Dedifferentiated amniotic fluid mesenchymal stem cell (primary cell): ENCODE measurements at regions not wholly inside any gene's neighbourhood (a gene's known extent, or its start where the extent isn't known, plus 50 kb on each side); places are given as distances from the start of the nearest gene placed in this dataset.
A peak's percentile ranks its signal among the peaks of the same experiment; 100 is the strongest.

Experiments
- DNase-seq: peaks from one replicate; pipeline ENCODE4 v3.0.0-alpha.2; 2016; ENCODE audit errors: extremely low spot score

DNA sequence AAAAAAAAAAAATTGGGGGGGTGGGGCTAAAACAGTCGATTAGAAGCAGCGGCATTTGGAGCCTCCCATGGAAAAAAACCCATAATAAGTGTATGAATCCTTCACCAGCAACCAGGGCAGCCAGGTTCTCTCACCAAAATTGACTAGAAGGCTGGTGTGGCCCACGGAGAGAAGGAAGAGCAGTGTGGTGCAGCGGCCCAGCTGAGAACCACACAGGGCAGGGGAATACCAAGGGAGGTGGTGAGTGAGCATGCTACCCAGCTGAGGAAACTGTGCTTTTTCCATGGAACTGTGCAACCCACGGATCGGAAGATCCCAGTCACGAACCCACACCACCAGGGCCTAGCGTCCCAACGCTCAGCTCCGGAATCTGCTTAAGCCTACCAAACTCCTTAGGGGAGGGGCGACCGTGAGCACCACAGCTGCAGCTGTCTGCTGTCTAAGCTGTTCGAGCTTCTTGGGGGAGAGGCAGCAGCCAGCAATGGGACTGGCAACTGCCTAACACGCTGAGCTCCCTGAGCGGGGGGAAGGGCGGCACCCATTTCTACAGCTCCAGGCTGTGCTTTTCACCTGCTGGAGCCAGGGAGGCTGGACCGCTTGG, 1037.2 kb upstream of the ACVR2A start:
- DNase-seq: no peak

DNA sequence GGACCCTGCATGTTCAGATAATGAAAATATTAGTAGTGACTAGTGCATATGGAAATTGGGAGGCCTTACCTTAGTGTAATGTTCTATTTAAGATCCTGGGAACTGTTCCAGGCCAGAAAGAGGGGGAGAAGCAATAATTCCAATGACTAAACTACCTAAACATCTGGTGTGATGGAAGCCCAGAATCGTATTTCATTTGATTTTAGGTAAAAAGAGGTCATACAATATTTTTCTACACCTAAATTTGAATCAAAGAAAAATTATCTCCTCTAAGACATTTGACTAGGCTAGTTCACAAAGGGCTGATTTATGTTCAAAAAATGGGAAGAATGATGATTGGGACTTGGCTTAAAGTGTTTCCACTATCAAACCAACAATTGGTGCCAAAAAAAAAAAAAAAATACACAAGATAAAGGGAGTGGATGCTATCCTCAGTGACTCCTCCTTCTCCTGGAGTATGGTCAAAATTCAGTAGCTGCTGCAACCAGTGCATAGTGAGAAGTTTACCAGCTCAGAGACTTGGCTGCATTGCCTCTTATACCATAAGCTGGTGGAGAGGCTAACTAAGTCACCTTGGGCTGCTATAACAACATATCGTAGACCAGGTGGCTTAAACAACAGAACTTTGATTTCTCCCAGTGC, 1038.3 kb upstream of the ACVR2A start:
- no peak for DNase-seq

DNA sequence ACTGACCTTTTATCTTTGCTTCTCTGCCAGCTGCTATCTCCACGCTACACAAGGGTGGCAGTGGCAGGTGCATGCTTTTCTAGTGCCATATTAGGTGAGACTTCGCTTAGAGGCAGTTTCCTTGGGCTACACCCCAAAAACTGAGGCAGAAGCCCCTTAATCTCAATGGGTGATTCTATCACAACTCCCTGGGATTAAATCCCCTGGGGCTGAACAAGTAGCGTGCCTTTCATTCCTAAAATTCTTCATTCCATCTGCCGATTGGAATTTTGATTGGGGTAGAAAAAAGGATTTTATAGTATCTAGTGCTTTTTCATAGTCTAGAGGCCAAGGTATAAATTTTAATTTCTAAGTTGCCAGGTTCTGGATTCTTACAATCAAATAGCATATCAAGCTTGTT, 1040.5 kb upstream of the ACVR2A start:
- no peak for DNase-seq

- no peak for DNase-seq
Measured at GRCh38 chr2:146801886-146802285, 1042.9 kb upstream of the ACVR2A start.

GRCh38 chr2:146786396-146786795, 1058.4 kb upstream of the ACVR2A start:
- no peak for DNase-seq

GRCh38 chr2:146785101-146785500, 1059.7 kb upstream of the ACVR2A start:
- no peak for DNase-seq

DNA sequence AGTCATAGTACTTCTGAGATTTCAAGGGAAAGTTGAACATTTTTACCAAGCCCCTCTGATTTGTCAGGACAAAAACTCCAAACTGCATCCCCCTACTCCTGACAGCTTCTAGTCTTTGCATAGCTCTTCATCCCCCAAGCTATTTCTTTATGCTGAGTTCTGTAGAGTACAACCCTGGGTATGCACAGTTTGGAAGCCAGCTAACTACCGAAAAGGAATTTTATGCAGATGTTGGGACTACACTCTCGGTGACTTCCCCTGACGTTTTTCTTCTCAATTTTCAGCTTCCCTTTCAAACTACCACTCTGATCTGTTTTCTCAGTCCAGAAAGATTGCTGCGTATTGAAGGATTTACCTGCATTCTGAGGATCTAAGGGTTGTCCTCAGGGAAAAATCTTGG, 1060.2 kb upstream of the ACVR2A start:
- DNase-seq: no peak

- DNase-seq: no peak
Measured at GRCh38 chr2:146777181-146777580, 1067.6 kb upstream of the ACVR2A start.

DNA sequence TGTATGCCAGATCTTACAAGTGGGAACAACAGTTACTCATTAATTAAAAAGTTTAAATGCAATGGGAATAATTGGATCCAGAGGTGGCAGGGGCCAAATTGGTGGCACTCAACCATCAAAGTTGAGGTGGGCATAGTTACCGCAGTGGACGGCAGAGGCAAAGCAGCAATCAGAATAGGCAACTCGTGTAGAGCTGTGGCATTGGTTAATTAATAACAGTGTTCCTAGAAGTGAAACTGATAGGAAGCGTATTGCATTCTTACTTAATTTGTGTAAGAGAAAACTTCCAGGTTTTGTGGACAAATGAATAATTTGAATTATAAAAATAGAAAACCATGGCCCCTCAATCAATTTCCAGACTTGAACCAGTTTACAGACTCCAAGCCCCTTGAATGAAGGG, 1068.2 kb upstream of the ACVR2A start:
- no peak for DNase-seq

- DNase-seq: no peak
Measured at GRCh38 chr2:146771531-146771930, 1073.3 kb upstream of the ACVR2A start.

- DNase-seq: no peak
Measured at GRCh38 chr2:146764301-146764700, 1080.5 kb upstream of the ACVR2A start.

DNA sequence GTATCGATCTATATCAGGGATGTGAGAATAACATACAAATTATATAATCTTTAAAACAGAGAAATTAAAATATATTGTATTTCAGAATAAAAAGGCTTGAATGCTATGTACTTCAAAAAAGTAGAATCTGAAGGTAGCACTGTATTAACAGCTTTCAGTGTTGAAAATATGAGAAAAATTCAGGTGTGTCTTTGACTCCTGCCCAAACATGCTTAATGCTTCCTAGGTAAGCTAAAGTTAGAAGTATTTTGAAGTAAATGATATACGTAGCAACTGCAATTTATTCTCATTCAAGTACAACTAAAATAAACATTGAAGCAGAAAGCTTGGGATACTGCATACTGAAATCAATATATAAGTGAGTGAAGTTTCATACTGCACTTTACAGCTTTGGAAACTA, 1082.0 kb upstream of the ACVR2A start:
- DNase-seq: no peak

GRCh38 chr2:146754606-146755005, 1090.2 kb upstream of the ACVR2A start:
- no peak for DNase-seq

GRCh38 chr2:146748046-146748445, 1096.8 kb upstream of the ACVR2A start:
- no peak for DNase-seq

DNA sequence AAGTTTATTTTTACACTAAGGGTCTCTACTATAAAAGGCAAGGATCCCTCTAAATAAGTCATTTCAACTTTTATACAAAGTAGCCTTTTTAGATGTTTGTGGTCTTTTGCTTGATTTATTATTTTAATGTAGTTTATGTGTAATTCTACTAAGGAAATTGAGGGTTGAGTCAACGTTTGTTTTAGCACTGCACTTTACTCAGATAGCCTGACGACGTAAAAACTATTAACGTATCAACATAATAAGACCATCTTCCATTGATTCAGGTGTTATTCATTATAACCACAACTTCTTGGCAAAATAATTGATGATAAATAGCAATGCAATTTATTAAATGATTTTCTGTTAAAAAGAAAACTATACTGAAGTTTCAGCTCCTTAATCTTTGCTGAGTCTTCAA, 1103.6 kb upstream of the ACVR2A start:
- DNase-seq: no peak

- DNase-seq: no peak
Measured at GRCh38 chr2:146734821-146735190, 1110.0 kb upstream of the ACVR2A start.

GRCh38 chr2:146734042-146734820, 1110.6 kb upstream of the ACVR2A start:
- peak; percentile 53 for DNase-seq

- DNase-seq: no peak
Measured at GRCh38 chr2:146730882-146731281, 1113.9 kb upstream of the ACVR2A start.

DNA sequence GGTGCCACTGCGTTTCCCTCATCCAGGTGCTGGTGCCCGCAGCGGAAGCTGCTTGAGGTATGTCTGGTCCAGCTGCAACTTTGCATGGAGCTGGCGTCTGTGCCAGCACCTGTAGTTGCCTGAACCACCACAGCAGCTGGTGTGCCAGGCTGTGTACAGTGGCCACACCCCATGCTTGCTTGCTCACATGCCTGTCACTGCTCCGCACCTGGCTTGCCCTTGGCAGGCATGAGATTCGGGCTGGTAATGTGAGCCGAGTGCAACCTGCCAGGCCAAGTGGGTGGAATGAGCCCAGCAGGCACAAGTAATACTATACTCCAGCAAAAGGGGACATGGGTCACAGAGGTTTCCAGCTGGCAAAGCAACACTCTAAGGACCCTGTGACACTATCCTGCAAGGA, 1123.3 kb upstream of the ACVR2A start:
- no peak for DNase-seq

DNA sequence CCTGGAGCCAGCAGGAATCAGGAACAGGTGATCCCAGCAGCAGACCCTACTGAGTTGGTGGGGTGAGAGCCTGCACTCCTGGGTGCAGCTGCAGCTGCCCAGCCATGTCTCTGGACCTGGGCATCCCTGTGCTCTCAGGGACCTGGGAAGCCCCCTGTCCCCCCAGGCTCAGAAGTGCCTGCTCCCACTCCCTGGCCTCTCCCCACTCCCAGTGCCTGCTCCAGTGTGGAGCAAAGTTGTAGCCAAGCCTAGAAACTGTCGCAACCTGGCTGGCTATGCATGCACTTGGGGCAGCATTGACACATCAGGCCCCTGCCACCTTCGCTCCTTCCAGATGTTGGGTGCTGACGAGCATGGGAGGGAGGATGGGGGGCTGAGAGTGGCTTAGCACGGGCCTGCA, 1124.7 kb upstream of the ACVR2A start:
- no peak for DNase-seq

GRCh38 chr2:146716591-146716990, 1128.2 kb upstream of the ACVR2A start:
- DNase-seq: no peak

DNA sequence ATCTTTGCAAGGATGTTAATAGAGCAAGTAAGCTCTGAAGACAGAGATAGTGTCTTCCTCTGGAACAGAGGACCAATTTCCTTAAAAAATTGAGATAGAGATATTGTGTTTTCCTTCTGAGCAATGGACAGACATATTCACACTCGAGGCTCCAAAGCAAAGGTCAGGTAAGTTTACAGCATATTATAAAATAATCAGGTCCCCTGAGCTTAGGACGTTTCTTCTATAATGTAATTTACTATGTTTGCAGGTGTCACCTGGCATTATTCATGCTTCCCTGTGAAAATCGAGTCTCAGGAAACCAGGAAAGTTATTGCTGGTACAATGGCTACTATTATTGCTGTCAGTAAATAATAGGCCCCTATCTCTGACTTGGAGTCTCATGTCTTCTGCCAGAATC, 1135.8 kb upstream of the ACVR2A start:
- no peak for DNase-seq

DNA sequence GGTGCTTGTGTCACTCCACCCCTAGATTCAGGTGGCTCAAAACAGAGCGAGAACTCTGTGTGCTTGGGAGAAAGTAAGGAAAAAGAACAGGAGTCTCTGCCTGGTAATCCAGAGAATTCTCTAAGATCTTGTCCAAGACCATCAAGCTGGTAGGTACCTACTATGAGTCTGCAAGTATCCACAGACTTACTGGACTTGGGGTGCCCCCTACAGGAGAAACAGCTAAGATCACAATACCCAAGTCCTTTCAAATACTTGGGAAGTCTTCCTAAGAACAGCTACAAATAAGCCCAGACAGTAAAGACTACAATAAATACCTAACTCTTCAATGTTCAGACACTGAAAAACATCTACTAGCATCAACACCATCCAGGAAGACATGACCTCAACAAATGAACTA, 1143.6 kb upstream of the ACVR2A start:
- DNase-seq: no peak
